Gastrocnemius medialis (tissue), 4 donors: ENCODE measurements at regions not wholly inside any gene's neighbourhood (a gene's known extent, or its start where the extent isn't known, plus 50 kb on each side); places are given as distances from the start of the nearest gene placed in this dataset.

Source experiments
- CTCF ChIP-seq, 5 experiments: fragments of 450-650 bp in 3 of 5; fragments of 200-600 bp in 2 of 5; sonication (generic) in 2 of 5; IDR thresholded peaks in 4 of 5; conservative IDR thresholded peaks in 1 of 5; 1 replicate in 4 of 5; 2 replicates in 1 of 5; pipeline ENCODE4 v1.5.1; 2016 to 2019; ENCODE audit warnings: antibody characterized with exemption in 5 of 5, mild to moderate bottlenecking in 3 of 5, moderate library complexity in 3 of 5
- POLR2A ChIP-seq, 2 donors: fragments of 450-650 bp; IDR thresholded peaks; one replicate each; pipeline ENCODE4 v1.6.1; 2017; ENCODE audit warnings: antibody characterized with exemption in 2 of 2, mild to moderate bottlenecking in 2 of 2, moderate library complexity in 2 of 2

- TF ChIP-seq CTCF (IDR thresholded peaks at IDR 0.05 in 4 of 5, conservative IDR thresholded peaks at IDR 0.05 in 1 of 5) (no peak), POLR2A (IDR thresholded peaks at IDR 0.05) (no peak)
Observed at GRCh38 chr2:37506407-37507050, 162.1 kb downstream of the QPCT start.
